Hepatocyte (in vitro differentiated cells): ENCODE measurements at regions not wholly inside any gene's neighbourhood (a gene's known extent, or its start where the extent isn't known, plus 50 kb on each side); places are given as distances from the start of the nearest gene placed in this dataset.

Experiments
- CTCF ChIP-seq: fragments of 200-600 bp; sonication (generic); IDR thresholded peaks from 2 replicates; pipeline ENCODE4 v1.5.1; 2016; ENCODE audit warnings: antibody characterized with exemption, mild to moderate bottlenecking; ENCODE audit not compliant: poor library complexity
- EZH2 ChIP-seq: fragments of 200-600 bp; sonication (generic); IDR thresholded peaks from 2 replicates; pipeline ENCODE4 v1.6.1; 2016; ENCODE audit warnings: antibody characterized with exemption, mild to moderate bottlenecking, borderline replicate concordance
- EZH2phosphoT487 ChIP-seq: fragments of 200-600 bp; sonication (generic); IDR thresholded peaks from one replicate; pipeline ENCODE4 v1.6.1; 2018; ENCODE audit warnings: antibody characterized with exemption, mild to moderate bottlenecking, low read depth, moderate library complexity; ENCODE audit not compliant: unreplicated experiment, severe bottlenecking

- no peak for TF ChIP-seq EZH2phosphoT487
- no peak for TF ChIP-seq CTCF
- no peak for TF ChIP-seq EZH2
These were observed 176.7 kb upstream of the RAD23B start for GRCh38 chr9:107106416-107106815.
